ENCODE measurements at regions not wholly inside any gene's neighbourhood (a gene's known extent, or its start where the extent isn't known, plus 50 kb on each side); places are given as distances from the start of the nearest gene placed in this dataset.
A peak's percentile ranks its signal among the peaks of the same experiment; 100 is the strongest.

DNA sequence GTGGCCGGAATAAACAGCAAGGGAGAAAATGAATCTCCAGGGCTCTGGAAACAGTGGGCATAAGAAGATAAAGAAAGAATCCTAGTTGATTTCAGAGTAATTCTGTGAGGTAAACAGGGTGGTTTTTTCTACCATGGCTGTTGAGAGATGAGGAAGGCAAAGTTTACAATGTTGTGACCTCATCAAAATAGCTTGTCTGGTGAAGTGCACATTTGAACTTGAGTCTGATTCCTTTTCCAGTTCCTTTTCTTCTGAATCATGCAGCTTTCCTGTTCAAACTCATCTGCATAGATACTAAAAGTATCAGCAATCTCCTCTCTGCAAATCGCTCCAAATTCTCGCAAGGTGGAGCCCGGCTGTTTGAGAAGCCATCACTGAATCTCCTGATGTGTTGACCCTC lies 161.7 kb downstream of the PLPP3 start:
- DNase-seq (ENCODE audit: low read depth, low spot score): no peak

DNA sequence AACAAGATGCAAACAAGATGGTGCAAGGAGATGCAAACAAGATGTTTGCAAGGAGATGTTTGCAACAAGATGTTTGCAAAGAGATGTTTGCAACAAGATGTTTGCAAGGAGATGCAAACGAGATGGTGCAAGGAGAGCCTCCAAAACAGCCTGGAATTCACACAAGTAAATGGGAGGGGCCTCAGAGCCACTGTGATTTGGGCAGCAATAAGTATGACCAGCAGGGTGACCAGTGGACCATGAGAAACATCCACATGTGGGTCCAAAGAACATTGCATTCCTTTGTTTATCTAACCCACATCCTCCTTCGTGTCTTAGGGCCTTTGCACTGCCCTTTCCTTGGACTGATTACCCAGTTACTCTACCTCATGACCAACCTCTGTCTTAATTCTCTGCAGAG lies 162.9 kb downstream of the PLPP3 start:
- DNase-seq (ENCODE audit: low read depth, low spot score): no peak

DNA sequence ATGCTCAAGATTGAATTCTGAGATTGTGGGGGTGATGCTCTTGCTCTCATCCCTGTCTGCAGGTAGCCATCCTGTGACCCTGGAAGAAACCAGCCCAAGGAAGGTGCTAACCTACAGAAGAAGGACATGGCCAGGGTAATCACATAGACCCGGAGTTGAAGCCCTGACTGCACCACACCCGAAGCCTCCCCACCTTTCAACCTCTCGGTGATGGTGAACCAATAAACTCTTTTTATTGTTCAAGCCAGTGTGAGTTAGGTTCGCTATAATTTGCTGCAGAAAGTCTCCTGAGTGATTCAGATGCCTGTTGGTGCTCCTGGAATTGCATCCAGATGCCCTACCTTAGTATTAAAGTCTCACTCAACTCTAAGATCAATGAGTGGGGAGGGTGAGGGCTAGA lies 163.6 kb downstream of the PLPP3 start:
- no peak for DNase-seq (ENCODE audit: low read depth, low spot score)

DNA sequence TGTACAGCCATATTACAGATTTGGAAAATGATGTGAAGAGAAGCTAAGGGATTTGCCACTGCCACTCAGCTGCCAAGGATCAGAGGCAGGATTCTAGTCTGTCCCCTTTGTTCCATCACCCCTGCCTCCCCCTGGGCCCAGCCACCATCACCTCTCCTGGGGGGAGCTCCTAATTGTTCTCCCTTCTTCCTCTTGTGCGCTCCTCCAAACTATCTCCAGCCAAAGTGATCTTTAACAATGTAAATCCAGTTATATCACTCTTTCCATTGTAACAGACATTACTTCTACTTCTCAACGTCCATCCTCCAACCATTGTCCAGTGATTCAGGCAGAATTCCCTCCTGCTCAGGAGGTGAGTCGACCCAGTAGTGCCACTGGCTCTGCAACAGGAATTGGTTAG lies 164.1 kb downstream of the PLPP3 start:
- DNase-seq (ENCODE audit: low read depth, low spot score): no peak

DNA sequence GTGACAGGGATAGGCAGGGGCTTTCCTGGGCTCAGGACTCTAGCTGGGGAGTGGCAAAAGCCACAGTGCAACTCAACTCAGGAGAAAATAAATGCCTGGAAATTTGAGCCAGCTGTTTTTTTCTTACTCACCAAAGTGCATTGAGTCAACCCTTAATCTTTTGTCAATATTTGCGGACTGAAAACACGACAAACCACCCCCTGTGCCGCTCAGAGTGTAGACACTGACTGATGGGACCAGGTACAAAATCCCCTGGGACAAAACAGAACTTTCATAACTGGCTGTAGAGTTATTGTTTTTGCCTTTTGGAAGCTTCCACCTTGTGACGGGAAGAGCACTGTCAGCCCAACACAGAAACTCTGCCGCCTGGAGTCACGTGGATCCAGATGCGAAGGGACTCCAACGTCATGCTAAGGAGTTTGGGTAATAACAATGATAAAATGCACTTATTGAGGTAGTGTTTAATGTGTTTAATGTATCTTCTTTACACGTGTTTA lies 164.6 kb downstream of the PLPP3 start:
- DNase-seq (ENCODE audit: low read depth, low spot score): no peak

DNA sequence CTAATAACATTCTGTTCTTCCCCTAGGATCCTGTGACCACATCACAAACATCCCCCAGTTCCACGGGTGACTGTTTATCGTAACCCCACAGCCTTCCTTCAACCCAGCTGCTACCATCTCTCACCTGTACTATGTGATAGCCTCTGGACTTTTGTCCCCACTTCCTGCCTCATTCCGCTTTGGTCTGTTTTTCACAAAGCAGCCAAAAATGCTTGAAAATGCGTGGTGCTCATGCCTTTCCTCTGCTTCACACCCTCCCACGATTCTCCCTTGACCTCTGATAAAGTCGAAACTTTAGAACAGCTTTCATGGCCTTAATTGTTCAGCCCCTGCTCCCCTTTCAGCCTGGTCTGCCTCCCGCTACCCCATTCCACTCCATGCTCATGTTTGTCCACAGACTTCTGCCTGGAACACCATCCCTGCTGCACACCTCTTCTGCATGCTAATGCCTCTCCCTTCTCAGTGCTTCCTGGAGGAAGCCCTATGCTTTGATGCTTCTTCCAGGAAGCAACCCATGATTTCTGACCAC lies 165.6 kb downstream of the PLPP3 start:
- DNase-seq (ENCODE audit: low read depth, low spot score): no peak

DNA sequence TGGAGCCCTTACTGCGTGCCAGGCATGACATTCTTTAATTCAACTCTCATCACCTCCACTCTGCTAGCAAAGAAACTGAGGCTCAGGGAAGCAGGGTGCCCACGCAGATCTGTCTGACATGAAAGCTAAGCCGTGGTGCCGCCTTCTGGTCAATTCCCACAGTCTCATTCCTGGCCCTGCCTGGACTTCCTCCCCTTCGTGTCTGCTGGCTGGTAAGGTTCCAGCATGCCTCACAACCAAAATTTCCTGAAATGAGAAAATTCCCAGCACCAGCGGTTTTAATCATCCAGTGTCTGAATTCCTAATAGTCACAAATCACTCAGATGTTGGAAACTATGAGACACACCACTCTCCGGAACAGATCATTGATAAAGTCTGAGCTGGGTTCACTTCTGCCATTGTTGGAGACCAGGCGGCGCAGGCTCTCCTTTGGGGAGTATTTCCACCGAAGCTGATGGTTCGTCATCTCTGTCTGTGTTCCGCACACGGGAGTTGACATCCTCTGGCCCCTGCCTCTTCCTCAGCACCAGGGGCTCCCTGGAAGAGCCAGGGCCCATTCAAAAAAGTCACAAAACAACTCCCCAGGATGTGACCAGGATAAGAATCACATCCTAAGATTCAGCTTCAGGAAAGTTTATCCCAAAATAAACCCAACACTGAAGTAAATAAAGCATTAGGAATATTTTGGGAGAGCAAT lies 167.7 kb downstream of the PLPP3 start:
- DNase-seq (ENCODE audit: low read depth, low spot score): no peak

DNA sequence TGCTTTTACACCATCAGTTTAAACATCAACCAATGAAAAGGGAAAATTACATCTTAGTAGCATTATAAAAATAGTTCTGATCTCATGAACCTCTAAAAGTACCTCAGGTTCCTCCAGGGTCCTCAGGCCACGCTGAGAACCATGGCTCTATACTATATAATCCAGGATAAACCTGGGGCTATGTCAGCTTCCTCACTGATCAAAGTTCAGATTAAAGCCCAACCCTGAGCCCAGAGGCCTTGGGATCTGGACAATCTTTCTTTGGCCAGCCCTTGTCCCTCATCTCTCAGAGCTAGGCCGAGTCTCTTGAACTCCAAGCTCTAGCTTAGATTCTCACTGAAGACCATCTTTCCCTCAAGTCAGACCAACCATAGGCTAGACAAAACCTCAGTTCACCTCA lies 168.3 kb downstream of the PLPP3 start:
- DNase-seq (ENCODE audit: low read depth, low spot score): no peak

DNA sequence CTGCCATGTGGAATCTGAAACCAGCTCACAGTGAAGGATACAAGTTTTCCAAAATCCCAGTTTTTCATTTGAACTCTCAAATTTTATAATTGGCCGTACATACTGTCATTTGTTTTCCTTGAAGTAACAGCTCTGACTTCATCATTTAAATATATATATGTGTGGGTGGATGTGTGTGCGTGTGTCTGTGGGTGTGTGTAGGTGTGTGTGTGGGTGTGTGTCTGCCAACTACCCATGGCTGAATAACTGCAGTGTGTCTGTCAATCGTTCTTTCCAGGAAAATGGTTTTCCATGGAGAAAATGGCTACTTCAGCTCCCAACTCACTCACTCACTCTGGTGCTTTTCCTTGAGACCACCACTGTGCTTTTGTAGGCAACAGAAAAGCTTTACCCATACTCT lies 169.0 kb downstream of the PLPP3 start:
- no peak for DNase-seq (ENCODE audit: low read depth, low spot score)

DNA sequence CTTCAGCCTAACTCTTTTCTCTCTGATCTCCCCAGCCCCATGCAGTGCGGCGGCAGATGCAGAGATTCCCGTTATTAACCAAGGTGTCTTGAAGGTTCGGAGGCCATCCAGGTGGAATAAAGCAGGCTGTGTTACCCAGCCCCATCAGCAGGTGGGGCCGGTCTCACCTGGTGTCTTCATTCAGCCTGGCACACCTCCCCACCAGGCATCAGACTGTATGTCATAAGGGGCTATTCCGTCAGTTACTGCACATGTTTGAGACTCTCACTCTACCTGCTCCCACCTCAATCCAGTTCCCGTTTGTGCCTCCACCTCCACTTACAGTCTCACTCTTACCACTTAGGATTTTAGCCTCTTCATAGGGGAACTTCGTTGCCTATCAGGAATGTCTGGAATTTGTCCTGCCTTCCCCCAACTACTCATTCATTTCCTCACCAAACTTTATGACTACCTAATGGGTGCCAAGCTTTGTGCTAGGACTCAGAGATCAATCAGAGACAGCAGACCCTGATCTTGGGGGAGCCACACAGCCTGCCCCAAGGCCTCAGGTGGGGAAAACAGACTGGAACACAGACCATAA lies 170.2 kb downstream of the PLPP3 start:
- no peak for DNase-seq (ENCODE audit: low read depth, low spot score)

DNA sequence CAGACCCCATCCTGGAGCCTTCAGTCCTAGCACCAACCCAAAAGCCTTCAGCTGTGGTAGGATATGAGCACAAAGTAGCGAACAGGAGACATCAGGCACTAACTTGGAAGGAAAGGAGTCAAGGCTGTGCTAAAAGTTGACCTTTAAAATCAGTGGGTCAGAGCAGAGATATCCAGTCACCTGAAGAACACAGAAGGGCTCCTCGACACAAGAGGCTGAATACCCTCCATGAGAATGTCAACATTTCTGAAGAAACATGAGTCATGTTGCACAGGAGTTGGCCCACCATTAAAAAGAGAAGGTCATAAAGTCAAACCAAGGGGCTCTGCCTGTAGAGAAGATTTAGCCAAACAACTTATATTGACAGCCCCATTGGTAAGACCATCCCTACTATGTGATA lies 172.5 kb downstream of the PLPP3 start:
- DNase-seq (ENCODE audit: low read depth, low spot score): no peak

DNA sequence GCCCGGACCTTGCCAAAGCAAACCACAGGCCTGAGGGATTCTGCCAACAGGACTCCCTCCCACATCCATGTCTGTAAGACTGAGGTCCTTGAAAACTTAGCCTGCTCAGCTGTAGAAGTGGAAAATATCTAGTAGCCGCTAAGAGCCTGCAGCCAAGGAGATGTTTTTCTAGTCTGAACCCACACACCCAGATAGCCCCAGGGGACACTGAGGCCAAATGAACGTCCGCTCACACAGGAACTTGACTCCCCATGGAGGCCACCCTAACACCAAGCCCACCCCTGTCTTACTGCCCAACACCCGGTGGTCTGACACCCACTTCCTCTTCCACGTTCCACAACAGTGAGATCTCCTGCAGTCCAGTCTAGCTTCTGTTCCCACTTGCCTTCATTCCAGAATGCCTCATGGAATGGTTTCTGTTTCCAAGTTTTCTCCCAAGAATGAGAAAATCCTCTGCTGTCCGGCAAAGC lies 174.8 kb downstream of the PLPP3 start:
- peak; percentile 57 for DNase-seq (ENCODE audit: low read depth, low spot score)

DNA sequence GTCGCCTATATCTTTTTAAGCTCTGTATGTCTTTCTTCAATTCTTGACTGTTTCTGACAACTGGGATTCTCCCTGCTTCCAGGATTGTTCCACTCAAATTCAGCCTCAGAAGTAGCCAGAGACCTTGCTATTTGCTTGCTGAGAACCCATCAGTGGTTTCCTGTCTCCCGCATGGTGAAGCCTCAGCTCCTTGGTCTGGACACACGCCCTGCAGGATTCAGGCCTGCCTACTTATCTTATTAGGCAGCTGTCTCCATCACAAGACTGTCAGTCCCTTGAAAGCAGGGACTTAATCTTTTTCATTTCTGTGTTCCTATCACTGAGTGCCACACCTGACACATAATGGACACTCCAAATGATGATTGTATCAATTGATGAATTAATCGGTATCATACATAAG lies 175.3 kb downstream of the PLPP3 start:
- DNase-seq (ENCODE audit: low read depth, low spot score): no peak

DNA sequence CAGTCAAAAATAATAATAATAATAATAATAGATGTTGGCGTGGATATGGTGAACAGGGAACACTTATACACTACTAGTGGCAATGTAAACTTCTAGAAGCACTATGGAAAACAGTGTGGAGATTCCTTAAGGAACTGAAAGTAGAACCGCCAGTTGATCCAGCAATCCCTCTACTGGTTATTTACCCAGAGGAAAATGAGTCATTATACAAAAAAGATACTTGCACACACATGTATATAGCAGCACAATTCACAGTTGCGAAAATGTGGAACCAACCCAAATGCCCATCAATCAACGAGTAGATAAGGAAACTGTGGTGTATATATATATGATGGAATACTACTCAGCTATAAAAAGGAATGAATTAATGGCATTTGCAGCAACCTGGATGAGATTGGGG lies 176.0 kb downstream of the PLPP3 start:
- no peak for DNase-seq (ENCODE audit: low read depth, low spot score)

DNA sequence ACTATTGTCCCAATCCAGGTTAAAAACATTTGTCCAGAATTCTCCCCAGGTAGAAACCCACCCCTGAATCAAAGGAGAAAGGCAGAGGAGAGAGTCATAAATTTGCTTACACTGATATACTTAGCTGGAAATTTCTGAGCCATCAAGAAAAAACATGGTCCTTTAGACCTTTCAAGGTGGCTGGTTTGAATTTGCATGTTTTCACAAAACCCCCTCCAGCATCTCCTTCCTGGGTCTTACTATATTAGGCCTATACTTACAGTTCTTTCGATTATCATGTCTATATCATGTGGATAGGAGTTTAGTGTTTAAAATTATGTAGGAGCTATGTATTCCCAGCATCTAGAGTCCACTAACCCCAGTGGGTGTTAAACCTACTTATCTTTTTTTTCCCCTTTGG lies 178.2 kb downstream of the PLPP3 start:
- DNase-seq (ENCODE audit: low read depth, low spot score): no peak

DNA sequence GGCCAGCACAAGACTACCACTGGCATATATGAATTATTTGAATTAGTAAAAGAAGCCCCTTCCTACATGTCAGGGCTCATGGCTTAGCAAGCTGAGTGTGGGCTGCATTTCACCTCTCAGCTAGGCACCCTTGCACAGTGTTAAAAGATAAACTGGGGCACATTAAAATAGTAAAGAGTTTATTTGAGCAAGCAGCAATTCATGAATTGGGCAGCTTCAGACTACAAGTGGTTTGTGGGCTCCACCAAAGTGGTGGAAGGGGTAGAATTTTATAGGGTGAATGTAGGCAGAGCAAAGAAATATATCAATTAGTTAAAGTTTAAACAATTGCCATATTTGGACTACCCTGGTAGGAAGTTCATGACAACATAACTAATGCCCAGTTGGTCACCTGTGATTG lies 178.8 kb downstream of the PLPP3 start:
- no peak for DNase-seq (ENCODE audit: low read depth, low spot score)

DNA sequence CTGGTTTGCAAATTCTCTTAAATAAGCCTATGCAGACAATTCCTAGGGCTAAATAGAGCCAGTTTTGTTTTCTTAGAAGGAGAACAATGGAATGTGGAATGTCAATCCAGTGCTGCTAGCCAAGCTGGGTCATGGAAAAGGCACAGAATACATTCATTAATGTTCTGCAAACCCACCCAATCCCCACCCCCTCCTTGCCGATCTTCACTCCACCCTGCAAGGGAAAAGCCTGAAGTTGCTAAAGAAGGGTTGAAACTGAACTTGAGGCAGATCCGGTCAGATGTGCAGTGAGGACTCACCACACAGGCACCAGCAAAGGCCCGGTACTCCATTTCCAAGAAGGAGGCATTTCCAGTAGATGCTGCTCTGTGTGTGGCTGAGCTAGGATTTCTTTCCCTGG lies 179.6 kb downstream of the PLPP3 start:
- DNase-seq (ENCODE audit: low read depth, low spot score): peak; percentile 37

DNA sequence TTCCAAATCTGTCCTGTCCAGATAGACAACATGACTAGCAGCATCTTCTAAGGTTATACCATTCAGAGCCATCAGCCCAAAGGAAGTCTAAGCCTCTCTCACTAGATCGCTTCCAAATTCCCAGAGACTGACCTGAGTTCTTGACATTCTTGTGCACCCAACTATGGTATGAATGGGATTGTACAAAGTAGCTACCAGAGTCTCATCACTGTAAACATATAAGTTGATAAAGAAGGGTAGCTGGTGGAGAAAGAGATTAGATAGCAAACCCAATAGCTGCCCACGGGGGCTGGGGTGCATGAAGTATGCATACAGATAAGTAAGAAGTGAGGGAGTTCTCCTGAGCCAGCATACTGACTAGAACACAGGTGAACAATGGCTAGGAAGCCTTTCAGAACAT lies 180.0 kb downstream of the PLPP3 start:
- peak; percentile 51 for DNase-seq (ENCODE audit: low read depth, low spot score)

DNA sequence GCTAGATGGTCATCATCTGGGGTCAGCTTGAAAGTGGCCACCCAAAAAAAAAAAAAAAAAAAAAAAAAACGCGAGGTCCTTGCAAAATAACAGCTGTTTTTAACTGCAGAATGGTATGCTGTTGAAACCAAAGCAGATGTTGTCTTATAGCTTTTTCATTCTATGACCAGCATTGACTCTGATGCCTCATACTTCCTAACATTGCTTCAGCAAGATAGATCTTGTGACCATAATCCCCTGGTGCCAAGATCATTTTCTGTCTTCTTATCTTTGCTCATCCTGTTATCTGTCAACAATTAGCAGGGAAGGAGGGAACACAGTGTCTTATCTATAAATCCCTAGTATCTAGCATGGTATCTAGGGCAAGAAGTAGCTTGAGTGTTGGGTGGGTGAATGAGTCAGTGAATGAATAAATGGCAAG lies 181.5 kb downstream of the PLPP3 start:
- DNase-seq (ENCODE audit: low read depth, low spot score): no peak

DNA sequence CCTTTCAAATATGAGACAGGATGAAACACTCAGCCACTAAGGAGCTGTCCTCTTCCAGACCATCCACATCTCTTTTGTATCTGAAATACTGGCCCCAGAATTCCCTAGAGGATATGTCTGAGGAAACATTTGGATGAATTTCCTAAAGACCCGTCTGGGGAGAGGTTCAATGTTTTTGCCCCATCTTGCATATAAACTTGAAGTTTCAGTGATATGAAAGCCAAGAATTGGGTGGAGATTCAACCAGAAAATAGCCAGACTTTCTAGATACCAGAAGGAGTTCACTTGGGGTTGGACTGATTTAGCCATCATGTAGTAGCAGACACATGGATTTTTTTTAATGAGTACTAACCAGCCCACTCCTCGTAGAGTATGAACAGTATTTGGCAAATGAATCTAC lies 182.0 kb downstream of the PLPP3 start:
- no peak for DNase-seq (ENCODE audit: low read depth, low spot score)

DNA sequence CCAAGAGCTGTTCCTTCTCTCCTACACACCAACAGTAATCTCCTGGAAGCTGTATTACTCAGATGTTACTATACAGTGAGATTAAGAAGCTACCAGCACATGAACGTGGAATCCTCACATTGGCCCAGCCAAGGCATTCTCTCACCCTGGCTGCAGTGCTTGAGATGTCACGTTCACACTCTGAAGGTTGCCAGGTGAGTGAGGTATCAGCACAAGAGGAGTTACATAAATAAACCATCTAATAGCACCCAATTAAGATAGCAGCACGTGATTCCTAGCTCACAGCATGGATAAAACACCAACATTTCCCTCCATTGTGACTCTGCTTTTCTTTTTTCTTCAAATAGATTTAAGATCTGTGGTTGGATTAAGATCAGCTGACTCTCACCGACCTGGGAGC lies 182.8 kb downstream of the PLPP3 start:
- no peak for DNase-seq (ENCODE audit: low read depth, low spot score)

DNA sequence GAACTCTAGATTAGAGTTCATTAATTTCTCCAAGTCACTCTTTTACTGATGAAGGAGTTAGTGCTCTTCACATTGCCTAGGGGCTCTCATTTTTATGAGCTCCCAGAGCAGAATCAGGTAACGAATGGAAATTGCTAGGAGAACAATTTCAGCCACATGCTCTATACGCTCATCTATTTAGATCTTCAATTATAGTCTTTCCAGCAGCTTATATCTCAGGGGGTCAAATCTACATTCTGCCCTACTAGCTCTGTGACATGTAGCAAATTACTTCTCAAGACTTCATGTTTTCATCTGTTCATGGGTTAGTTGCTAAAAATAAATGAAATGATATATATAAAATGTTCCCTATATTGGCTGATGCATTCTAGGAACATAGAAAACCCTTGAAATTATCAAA lies 183.6 kb downstream of the PLPP3 start:
- DNase-seq (ENCODE audit: low read depth, low spot score): no peak

DNA sequence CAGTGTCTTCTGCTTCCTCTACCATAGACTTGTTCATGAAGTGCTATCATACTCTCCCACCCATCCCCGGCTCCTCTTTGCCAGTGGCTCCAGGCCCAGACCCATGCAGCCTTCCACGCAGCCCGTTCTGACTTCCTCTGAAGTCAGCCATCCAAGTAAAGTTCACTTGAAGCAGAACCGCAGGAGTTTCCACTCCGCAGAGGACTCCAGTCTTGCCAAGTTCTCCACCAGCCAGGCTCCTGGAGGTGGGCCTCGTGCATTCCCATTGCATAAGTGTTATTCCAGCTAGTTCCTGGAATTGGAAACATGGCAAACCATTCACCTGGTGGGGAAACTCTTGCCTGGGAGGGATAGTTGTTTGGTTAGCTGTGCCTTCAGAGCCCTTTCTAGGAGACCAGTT lies 185.1 kb downstream of the PLPP3 start:
- DNase-seq (ENCODE audit: low read depth, low spot score): peak; percentile 21

Measured in astrocyte of the hippocampus (primary cell).